GM10266 (cell line): ENCODE measurements at regions not wholly inside any gene's neighbourhood (a gene's known extent, or its start where the extent isn't known, plus 50 kb on each side); places are given as distances from the start of the nearest gene placed in this dataset.
"Not testable (repeated sequence)": the region's sequence is repeated elsewhere in the genome, so short reads cannot be mapped to it uniquely, and the experiment has no call there.

Source experiments
- DNase-seq: peaks from one replicate; pipeline ENCODE4 v3.0.0; 2012; ENCODE audit errors: extremely low spot score
- CTCF ChIP-seq: IDR thresholded peaks from 2 replicates; pipeline ENCODE4 v1.5.1; 2012; ENCODE audit warnings: mild to moderate bottlenecking, low read depth; ENCODE audit not compliant: control insufficient read depth, insufficient read depth; ENCODE audit errors: missing control alignments

- no peak for DNase-seq
- TF ChIP-seq CTCF: no peak
These were observed 73.7 kb upstream of the ETAA1 start for GRCh38 chr2:67323209-67323991.

GRCh38 chr2:67329513-67329912 lies 67.6 kb upstream of the ETAA1 start:
- DNase-seq: no peak
- TF ChIP-seq CTCF: no peak

GRCh38 chr2:67329951-67330350 lies 67.2 kb upstream of the ETAA1 start:
- no peak for TF ChIP-seq CTCF
- DNase-seq: no peak

- not testable (repeated sequence) for DNase-seq
These were observed 65.6 kb upstream of the ETAA1 start for GRCh38 chr2:67331419-67332086.

- TF ChIP-seq CTCF: no peak
- no peak for DNase-seq
These were observed 59.2 kb upstream of the ETAA1 start for GRCh38 chr2:67337903-67338302.

GRCh38 chr2:67338601-67339233 lies 58.4 kb upstream of the ETAA1 start:
- no peak for DNase-seq
- no peak for TF ChIP-seq CTCF

- TF ChIP-seq CTCF: no peak
- DNase-seq: no peak
These were observed 57.8 kb upstream of the ETAA1 start for GRCh38 chr2:67339234-67339885.
